H9 (cell line): ENCODE measurements at regions not wholly inside any gene's neighbourhood (a gene's known extent, or its start where the extent isn't known, plus 50 kb on each side); places are given as distances from the start of the nearest gene placed in this dataset.

Experiments
- DNase-seq: peaks from one replicate; pipeline ENCODE4 v3.0.0-alpha.2; 2017
- H2AFZ ChIP-seq: one replicate; pipeline ENCODE4 v1.6.1; 2013; ENCODE audit warnings: mild to moderate bottlenecking, low read length, control low read depth, moderate library complexity
- H2AK5ac ChIP-seq: 2 replicates; pipeline ENCODE4 v1.6.1; 2013; ENCODE audit warnings: low read length, control low read depth, mixed read lengths; ENCODE audit not compliant: insufficient read length
- H2BK120ac ChIP-seq: one replicate; pipeline ENCODE4 v1.6.1; 2013; ENCODE audit warnings: low read depth, mild to moderate bottlenecking, low read length, control low read depth, inconsistent platforms; ENCODE audit not compliant: poor library complexity, severe bottlenecking
- H2BK12ac ChIP-seq: 2 replicates; pipeline ENCODE4 v1.6.1; 2013; ENCODE audit warnings: low read length, control low read depth, mixed read lengths, low read depth; ENCODE audit not compliant: insufficient read length
- H2BK15ac ChIP-seq: 2 replicates; pipeline ENCODE4 v1.6.1; 2013; ENCODE audit warnings: low read depth, low read length, control low read depth
- H2BK20ac ChIP-seq: one replicate; pipeline ENCODE4 v1.6.1; 2013; ENCODE audit warnings: low read depth, mild to moderate bottlenecking, low read length, control low read depth, inconsistent platforms; ENCODE audit not compliant: poor library complexity, severe bottlenecking
- H2BK5ac ChIP-seq: 2 replicates; pipeline ENCODE4 v1.6.1; 2013; ENCODE audit warnings: low read length, control low read depth, mixed read lengths; ENCODE audit not compliant: insufficient read length
- H3K14ac ChIP-seq: 2 replicates; pipeline ENCODE4 v1.6.1; 2013; ENCODE audit warnings: low read length, control low read depth; ENCODE audit not compliant: insufficient read depth
- H3K18ac ChIP-seq: 2 replicates; pipeline ENCODE4 v1.6.1; 2013; ENCODE audit warnings: low read depth, mild to moderate bottlenecking, mixed read lengths, low read length, control low read depth; ENCODE audit not compliant: insufficient read length
- H3K23ac ChIP-seq: 2 replicates; pipeline ENCODE4 v1.6.1; 2013; ENCODE audit warnings: low read length, control low read depth, mixed read lengths, low read depth; ENCODE audit not compliant: insufficient read length
- H3K23me2 ChIP-seq: 2 replicates; pipeline ENCODE4 v1.6.1; 2013; ENCODE audit warnings: low read depth, mild to moderate bottlenecking, mixed read lengths, low read length, control low read depth; ENCODE audit not compliant: insufficient read length, poor library complexity, severe bottlenecking
- H3K27ac ChIP-seq: 2 replicates; pipeline ENCODE4 v1.5.1; 2013; ENCODE audit warnings: low read length, control low read depth, mixed read lengths, low read depth; ENCODE audit not compliant: insufficient read length
- H3K27me3 ChIP-seq: 2 replicates; pipeline ENCODE4 v1.6.1; 2013; ENCODE audit warnings: low read length, control low read depth, inconsistent platforms; ENCODE audit not compliant: insufficient read depth
- H3K4ac ChIP-seq: 2 replicates; pipeline ENCODE4 v1.6.1; 2013; ENCODE audit warnings: low read depth, mild to moderate bottlenecking, control low read depth, inconsistent platforms, low read length, moderate library complexity
- H3K4me1 ChIP-seq: 2 replicates; pipeline ENCODE4 v1.6.1; 2013; ENCODE audit warnings: low read length, control low read depth, inconsistent platforms; ENCODE audit not compliant: insufficient read depth
- H3K4me2 ChIP-seq: 2 replicates; pipeline ENCODE4 v1.6.1; 2013; ENCODE audit warnings: low read length, control low read depth, mixed read lengths; ENCODE audit not compliant: insufficient read length, insufficient read depth
- H3K56ac ChIP-seq: 2 replicates; pipeline ENCODE4 v1.6.1; 2013; ENCODE audit warnings: low read depth, mild to moderate bottlenecking, mixed read lengths, low read length, control low read depth; ENCODE audit not compliant: insufficient read length
- H3K79me1 ChIP-seq: 2 replicates; pipeline ENCODE4 v1.6.1; 2013; ENCODE audit warnings: low read depth, mild to moderate bottlenecking, moderate library complexity, low read length, control low read depth, inconsistent platforms; ENCODE audit not compliant: insufficient read depth, poor library complexity, severe bottlenecking
- H3K79me2 ChIP-seq: 2 replicates; pipeline ENCODE4 v1.6.1; 2013; ENCODE audit warnings: low read length, control low read depth, inconsistent platforms; ENCODE audit not compliant: insufficient read depth
- H3K9ac ChIP-seq: 2 replicates; pipeline ENCODE4 v1.6.1; 2013; ENCODE audit warnings: low read length, control low read depth, mixed read lengths; ENCODE audit not compliant: insufficient read length; ENCODE audit errors: extremely low read depth
- H3K9me3 ChIP-seq: one replicate; pipeline ENCODE4 v1.6.1; 2013; ENCODE audit warnings: low read depth, low read length, inconsistent platforms; ENCODE audit not compliant: control insufficient read depth
- H3T11ph ChIP-seq: one replicate; pipeline ENCODE4 v1.6.1; 2013; ENCODE audit warnings: mild to moderate bottlenecking, low read length, control low read depth, inconsistent platforms
- H4K20me1 ChIP-seq: one replicate; pipeline ENCODE4 v1.6.1; 2013; ENCODE audit not compliant: control insufficient read depth, insufficient read length, insufficient read depth
- H4K5ac ChIP-seq: 2 replicates; pipeline ENCODE4 v1.6.1; 2013; ENCODE audit warnings: low read depth, mild to moderate bottlenecking, mixed read lengths, low read length, control low read depth; ENCODE audit not compliant: insufficient read length
- H4K8ac ChIP-seq: replicated peaks from 2 replicates; pipeline ENCODE4 v1.6.1; 2013; ENCODE audit warnings: low read length, control low read depth, mixed read lengths, low read depth; ENCODE audit not compliant: insufficient read length
- H4K91ac ChIP-seq: 2 replicates; pipeline ENCODE4 v1.6.1; 2013; ENCODE audit warnings: low read depth, mild to moderate bottlenecking, moderate library complexity, mixed read lengths, low read length, control low read depth; ENCODE audit not compliant: insufficient read length
- H3K27ac Mint-ChIP-seq, 3 experiments: 2 replicates in 2 of 3; 3 replicates in 1 of 3; pipeline ENCODE4 v1.8.0; 2020 to 2021; ENCODE audit warnings: mixed read lengths in 3 of 3, mild to moderate bottlenecking in 1 of 3, moderate library complexity in 1 of 3
- H3K27me3 Mint-ChIP-seq: 2 replicates; pipeline ENCODE4 v1.8.0; 2021; ENCODE audit warnings: low read depth, mild to moderate bottlenecking, moderate library complexity, mixed read lengths
- H3K36me3 Mint-ChIP-seq, 3 experiments: 2 replicates in 2 of 3; 3 replicates in 1 of 3; pipeline ENCODE4 v1.8.0; 2020 to 2021; ENCODE audit warnings: low read depth in 3 of 3, mixed read lengths in 3 of 3; ENCODE audit not compliant: insufficient read depth in 1 of 3
- H3K4me1 Mint-ChIP-seq, 2 experiments: 2 replicates each; pipeline ENCODE4 v1.8.0; 2020; ENCODE audit warnings: mixed read lengths in 2 of 2
- H3K4me3 Mint-ChIP-seq, 2 experiments: 2 replicates in 1 of 2; 3 replicates in 1 of 2; pipeline ENCODE4 v1.8.0; 2020 to 2021; ENCODE audit warnings: mild to moderate bottlenecking in 2 of 2, mixed read lengths in 2 of 2, moderate library complexity in 1 of 2
- H3K9me3 Mint-ChIP-seq, 2 experiments: 2 replicates in 1 of 2; 3 replicates in 1 of 2; pipeline ENCODE4 v1.8.0; 2020; ENCODE audit warnings: mild to moderate bottlenecking in 2 of 2, mixed read lengths in 2 of 2, moderate library complexity in 1 of 2
- WGBS: extraction: QIAGEN DNeasy Blood & Tissue Kit; methylation state at CpG from one replicate; pipeline ENCODE4 v1.1.7; 2013; ENCODE audit warnings: missing lambda C conversion rate, low lambda C conversion rate, mixed read lengths; ENCODE audit not compliant: insufficient read length; ENCODE audit errors: extremely low coverage; 5-methylcytosine and 5-hydroxymethylcytosine counted together
- TF ChIP-seq, protein P1 (sequence below): fragments of 200-600 bp; sonication (generic); conservative IDR thresholded peaks from 3 replicates; pipeline ENCODE4 v1.8.0; 2021; ENCODE audit warnings: antibody characterized with exemption, mild to moderate bottlenecking

DNA sequence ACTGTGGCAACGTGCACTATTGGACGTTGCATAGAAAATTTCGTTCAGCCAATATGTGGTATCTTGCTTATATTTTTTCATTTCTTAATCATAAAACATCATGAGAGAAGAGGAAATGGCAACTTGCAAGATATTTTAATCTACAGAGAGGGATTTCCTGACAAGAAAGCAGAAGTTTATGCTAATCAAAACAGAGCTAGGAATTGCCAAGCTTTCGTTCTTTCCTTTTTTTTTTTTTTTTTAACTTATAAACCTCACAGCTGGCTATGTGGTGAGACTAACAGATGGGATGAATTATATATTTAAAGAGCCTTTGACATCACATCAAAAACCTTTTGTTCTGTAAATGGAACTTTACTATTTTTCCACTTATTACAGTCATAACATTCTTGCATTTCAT, 1136.9 kb upstream of the TMEFF2 start:
- Histone ChIP-seq H4K91ac (no peak overlapping the region), H3K4me2 (no peak overlapping the region), H3K18ac (no peak overlapping the region), H3K4me1 (no peaks in the 10 kb centered on the region), H3K9ac (no peak overlapping the region), H3T11ph (no peak overlapping the region), H2BK5ac (no peak overlapping the region), H3K27ac (no peak overlapping the region), H4K20me1 (no peaks in the 10 kb centered on the region), H3K27me3 (no peaks in the 10 kb centered on the region), H4K8ac (no peak overlapping the region), H2AK5ac (no peak overlapping the region), H3K9me3 (no peaks in the 10 kb centered on the region), H3K23me2 (no peaks in the 10 kb centered on the region), H3K23ac (no peak overlapping the region), H3K79me1 (no peaks in the 10 kb centered on the region), H3K14ac (no peak overlapping the region), H2BK15ac (no peak overlapping the region), H3K79me2 (no peaks in the 10 kb centered on the region), H2BK120ac (no peak overlapping the region), H4K5ac (no peak overlapping the region), H2AFZ (no peak overlapping the region), H3K56ac (no peak overlapping the region), H2BK12ac (no peak overlapping the region), H3K4ac (no peak overlapping the region), H2BK20ac (no peak overlapping the region)
- Mint-ChIP-seq H3K27me3 (no peaks in the 10 kb centered on the region), H3K27ac (no peak overlapping the region), H3K9me3 (no peaks in the 10 kb centered on the region), H3K36me3 (no peaks in the 10 kb centered on the region), H3K4me3 (no peak overlapping the region), H3K4me1 (no peaks in the 10 kb centered on the region)
- TF ChIP-seq, protein P1, sequence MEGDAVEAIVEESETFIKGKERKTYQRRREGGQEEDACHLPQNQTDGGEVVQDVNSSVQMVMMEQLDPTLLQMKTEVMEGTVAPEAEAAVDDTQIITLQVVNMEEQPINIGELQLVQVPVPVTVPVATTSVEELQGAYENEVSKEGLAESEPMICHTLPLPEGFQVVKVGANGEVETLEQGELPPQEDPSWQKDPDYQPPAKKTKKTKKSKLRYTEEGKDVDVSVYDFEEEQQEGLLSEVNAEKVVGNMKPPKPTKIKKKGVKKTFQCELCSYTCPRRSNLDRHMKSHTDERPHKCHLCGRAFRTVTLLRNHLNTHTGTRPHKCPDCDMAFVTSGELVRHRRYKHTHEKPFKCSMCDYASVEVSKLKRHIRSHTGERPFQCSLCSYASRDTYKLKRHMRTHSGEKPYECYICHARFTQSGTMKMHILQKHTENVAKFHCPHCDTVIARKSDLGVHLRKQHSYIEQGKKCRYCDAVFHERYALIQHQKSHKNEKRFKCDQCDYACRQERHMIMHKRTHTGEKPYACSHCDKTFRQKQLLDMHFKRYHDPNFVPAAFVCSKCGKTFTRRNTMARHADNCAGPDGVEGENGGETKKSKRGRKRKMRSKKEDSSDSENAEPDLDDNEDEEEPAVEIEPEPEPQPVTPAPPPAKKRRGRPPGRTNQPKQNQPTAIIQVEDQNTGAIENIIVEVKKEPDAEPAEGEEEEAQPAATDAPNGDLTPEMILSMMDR, result no peak
- DNase-seq, result no peak
- whole genome bisulfite sequencing, result no CpG with 5 or more reads among the region's 4 CpGs
